ENCODE measurements at regions not wholly inside any gene's neighbourhood (a gene's known extent, or its start where the extent isn't known, plus 50 kb on each side); places are given as distances from the start of the nearest gene placed in this dataset.
"Not testable (repeated sequence)": the region's sequence is repeated elsewhere in the genome, so short reads cannot be mapped to it uniquely, and the experiment has no call there.

DNA sequence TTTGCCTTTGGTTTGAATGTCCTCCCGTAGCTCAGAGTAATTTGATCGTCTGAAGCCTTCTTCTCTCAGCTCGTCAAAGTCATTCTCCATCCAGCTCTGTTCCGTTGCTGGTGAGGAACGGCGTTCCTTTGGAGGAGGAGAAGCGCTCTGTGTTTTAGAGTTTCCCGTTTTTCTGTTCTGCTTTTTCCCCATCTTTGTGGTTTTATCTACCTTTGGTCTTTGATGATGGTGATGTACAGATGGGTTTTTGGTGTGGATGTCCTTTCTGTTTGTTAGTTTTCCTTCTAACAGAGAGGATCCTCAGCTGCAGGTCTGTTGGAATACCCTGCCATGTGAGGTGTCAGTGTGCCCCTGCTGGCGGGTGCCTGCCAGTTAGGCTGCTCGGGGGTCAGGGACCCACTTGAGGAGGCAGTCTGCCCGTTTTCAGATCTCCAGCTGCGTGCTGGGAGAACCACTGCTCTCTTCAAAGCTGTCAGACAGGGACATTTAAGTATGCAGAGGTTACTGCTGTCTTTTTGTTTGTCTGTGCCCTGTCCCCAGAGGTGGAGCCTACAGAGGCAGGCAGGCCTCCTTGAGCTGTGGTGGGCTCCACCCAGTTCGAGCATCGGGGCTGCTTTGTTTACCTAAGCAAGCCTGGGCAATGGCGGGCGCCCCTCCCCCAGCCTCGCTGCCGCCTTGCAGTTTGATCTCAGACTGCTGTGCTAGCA, 66.8 kb upstream of the IZUMO1R start:
- TF ChIP-seq, protein P1, sequence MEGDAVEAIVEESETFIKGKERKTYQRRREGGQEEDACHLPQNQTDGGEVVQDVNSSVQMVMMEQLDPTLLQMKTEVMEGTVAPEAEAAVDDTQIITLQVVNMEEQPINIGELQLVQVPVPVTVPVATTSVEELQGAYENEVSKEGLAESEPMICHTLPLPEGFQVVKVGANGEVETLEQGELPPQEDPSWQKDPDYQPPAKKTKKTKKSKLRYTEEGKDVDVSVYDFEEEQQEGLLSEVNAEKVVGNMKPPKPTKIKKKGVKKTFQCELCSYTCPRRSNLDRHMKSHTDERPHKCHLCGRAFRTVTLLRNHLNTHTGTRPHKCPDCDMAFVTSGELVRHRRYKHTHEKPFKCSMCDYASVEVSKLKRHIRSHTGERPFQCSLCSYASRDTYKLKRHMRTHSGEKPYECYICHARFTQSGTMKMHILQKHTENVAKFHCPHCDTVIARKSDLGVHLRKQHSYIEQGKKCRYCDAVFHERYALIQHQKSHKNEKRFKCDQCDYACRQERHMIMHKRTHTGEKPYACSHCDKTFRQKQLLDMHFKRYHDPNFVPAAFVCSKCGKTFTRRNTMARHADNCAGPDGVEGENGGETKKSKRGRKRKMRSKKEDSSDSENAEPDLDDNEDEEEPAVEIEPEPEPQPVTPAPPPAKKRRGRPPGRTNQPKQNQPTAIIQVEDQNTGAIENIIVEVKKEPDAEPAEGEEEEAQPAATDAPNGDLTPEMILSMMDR (IDR thresholded peaks at IDR 0.05): not testable (repeated sequence)
- TF ChIP-seq POLR2A (IDR thresholded peaks at IDR 0.05); POLR2AphosphoS5 (IDR thresholded peaks at IDR 0.05); EP300 (IDR thresholded peaks at IDR 0.05; ENCODE audit: low read depth): not testable (repeated sequence)

Data from transverse colon (tissue), 4 donors.